GM21360 (cell line): ENCODE measurements at regions not wholly inside any gene's neighbourhood (a gene's known extent, or its start where the extent isn't known, plus 50 kb on each side); places are given as distances from the start of the nearest gene placed in this dataset.
"Not testable (repeated sequence)": the region's sequence is repeated elsewhere in the genome, so short reads cannot be mapped to it uniquely, and the experiment has no call there.

Experiments used
- ATAC-seq: cut with Tn5 transposase; IDR thresholded peaks from one replicate; pipeline ENCODE4 v1.9.1; 2021; ENCODE audit warnings: mild to moderate bottlenecking, moderate library complexity; ENCODE audit not compliant: unreplicated experiment

- no peak for ATAC-seq
Measured at GRCh38 chr15:70602834-70603560, 160.4 kb downstream of the UACA start.

DNA sequence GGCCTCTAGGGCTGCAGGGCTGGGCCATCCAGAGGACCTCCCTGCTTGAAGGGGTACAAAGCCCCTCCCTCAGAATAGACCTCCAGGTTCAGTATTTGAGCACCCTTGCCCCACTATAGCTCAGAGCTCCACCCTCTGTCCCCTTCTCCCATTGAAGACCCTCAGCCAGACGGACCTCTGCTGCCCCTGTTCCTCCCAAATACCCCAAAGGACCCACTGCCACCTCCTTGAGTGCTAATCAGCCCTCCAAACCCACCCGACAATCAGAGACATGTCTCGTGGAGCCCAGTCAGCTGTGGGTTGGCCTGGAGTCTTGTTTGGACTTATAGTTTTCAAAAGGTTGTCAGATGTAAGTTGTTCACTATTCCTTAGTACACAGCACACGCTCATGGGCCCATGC, 161.1 kb downstream of the UACA start:
- ATAC-seq = no peak

DNA sequence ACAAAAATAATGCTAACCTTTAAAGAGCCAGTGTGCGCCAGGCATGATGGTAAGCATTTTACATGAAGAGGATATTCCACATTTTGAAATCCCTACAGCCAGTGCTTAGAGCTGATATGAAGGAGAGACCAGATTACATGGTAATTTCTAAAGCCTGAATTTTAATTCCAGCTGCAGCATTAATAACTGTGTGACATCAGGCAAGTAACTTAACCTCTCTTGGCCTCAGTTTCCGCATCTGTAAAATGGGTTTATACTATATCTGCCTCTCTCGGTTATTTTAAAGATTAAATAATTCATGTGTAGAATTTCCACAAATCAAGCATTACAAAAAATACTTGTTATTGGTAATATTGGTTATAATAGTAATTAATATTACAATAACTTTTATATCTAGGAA, 165.4 kb downstream of the UACA start:
- ATAC-seq = no peak

DNA sequence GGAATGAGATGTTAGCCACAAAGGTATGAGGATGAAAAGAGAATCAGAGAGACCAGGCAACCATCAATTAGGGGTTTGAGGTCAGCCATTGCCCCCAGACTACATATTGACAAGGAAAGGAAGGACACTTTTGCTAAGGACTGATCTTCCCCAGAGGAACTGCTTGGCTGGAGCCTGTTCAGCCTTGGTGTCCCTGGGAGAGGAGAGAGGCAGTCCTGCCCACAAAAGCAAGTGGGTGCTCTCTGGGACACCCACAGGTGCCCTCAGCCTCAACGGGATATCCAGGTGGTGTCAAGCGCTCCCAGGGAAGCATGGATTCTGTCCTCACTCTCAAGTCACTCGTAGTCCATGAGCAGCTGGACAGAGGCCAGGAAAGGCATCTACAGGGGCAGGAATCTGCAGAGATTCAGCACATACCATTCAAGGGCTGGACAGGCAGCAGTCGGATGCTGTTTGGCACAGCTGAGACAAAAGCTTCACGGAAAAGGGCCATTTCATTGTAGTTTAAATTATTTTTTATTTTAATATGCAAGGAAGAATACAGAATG, 166.2 kb downstream of the UACA start:
- ATAC-seq = no peak

GRCh38 chr15:70596354-70597055, 166.9 kb downstream of the UACA start:
- no peak for ATAC-seq

DNA sequence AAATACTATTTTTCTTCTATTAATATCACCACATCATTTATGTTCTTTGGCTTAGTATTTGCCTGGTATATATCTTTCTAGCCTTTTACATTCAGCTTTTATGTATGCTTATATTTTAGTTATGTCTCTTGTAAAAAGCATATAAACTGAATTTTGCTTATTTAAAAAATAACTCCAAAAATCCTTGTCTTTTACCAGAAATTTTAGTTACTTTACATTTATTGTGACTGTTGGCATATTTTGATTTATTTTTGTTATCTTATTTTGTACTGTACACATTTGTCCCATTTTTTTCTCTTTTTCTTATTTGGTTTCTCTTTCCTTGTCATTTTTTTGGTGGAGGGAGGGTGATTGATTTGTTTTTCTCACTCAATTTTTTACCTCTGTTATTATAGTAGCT, 169.6 kb downstream of the UACA start:
- no peak for ATAC-seq

DNA sequence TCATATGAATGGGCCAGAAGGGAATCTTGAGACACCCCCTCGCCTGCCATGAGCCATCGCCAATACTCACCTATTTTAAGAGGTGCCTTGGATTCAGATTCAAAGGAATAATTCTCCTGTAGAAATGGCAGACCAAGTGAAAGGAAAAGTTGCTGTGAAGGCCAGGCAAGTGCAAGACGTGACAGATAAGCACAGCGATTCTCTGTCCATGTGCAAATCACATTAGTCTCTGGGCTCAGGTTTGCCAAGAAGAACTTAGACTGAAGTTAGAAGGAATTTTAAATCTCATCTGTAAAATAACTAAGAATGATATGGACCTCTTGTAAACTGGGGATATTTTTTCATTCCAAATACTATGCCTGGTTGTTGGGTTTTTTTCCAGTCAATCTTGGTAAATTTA, 173.6 kb downstream of the UACA start:
- ATAC-seq = no peak

GRCh38 chr15:70589221-70589620, 174.1 kb downstream of the UACA start:
- ATAC-seq = no peak

DNA sequence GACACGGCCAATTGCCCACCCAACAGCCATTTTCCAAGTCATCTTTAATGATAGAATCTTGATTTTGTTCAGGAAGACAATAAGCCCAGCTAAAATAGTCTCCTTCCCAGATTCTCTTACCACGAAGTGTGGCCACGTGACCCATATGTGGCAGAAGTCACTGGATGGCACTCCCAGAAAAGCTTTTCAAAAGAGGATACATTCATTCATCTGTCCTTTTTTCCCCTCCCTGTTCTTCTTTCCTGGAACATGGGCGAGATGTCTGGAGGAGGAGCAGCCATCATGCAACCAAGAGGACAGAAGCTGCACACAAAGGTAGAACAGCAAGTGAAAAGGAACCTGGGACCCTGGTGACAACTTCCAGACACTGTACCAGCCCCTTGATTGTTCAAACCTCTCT, 174.7 kb downstream of the UACA start:
- ATAC-seq = no peak

DNA sequence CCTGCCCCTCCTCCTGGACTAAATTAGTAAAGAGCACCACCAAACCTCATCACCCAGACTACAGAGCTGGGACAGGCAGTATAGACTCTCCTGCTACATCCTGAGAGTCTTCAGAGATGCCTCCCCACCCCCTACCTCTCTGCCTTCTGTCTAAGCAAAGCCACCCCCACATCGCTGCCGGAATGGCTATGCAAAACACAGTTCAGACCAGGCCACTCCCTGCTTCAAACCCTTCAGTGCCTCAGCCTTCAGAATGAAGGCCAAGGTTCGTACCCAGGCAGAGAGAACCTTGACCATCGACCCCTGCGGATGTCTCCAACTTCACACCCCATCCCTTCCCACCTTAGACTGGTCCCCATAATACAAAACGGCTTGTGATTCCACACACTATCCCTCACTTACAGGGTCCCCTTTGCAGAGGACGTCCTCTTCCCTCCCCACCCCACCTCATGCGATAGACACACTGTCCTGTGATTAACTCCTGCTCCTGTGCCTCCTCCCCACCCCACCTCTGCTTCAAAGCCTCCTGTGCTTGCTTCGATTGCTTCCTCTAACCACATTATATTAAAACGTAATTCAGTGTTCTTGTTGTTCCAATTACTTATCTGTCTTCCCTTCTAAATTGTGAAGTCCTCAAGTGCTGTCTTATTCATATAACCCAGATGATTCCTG, 175.3 kb downstream of the UACA start:
- no peak for ATAC-seq

GRCh38 chr15:70587012-70587634, 176.2 kb downstream of the UACA start:
- not testable (repeated sequence) for ATAC-seq

GRCh38 chr15:70586241-70586640, 177.1 kb downstream of the UACA start:
- no peak for ATAC-seq

DNA sequence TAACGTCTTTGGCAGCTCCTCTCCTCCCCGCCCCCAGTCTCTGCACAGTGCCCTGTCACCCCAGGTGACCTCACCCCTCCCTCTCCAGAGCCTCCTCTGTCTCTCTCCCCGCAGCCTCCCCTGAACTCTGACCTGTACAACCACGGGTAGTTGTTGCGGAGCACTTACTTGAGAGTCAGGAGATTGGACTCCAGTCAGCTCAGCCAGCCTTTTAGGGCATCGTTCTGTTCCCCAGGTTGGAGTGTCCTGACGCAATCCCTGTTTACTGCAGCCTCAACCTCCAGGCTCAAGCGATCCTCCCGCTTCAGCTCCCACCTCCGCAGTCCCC, 177.7 kb downstream of the UACA start:
- ATAC-seq = no peak

DNA sequence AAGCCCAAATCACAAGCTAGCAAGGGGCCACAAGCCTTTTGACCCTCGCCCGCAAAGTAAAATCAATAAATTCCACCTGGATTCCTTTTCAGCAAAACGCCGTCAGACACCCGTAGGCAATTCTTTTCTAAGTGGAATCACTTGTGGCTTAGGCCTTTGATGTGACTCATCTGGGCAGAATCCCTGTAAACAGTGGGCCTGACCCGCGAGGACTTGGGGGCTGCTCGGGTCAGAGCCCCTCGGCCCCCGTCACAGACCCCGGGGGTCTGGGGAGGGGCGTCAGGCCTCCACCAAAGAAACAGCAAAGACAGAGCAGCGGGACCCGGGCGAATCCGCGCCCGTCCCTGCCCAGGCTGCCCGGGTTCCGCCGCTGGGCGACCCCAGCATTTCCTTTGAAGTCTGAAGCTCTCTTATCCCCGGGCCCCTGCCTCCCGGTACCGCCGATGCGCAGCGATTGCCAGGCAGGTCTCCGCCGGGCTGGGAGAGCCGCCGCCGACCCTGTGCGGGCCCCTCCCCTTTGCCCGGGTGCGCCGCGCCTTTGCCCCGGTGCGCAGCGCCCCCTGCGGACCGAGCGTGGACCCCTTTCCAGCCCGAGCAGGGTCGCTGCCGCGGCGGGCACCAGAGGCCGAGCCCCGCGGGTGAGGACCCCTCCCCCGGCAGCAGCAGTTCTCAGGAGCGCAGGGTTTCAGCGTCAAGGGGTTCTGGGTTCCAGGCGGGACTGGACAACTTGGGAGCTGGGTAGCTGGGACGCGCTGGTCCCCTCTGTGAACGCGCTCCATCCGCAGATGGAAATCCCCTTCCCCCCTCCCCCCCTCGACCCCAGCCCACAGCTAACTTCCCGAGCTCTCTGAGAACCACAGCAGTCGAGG, 178.3 kb downstream of the UACA start:
- no peak for ATAC-seq

- ATAC-seq = no peak
Measured at GRCh38 chr15:70584441-70584837, 178.9 kb downstream of the UACA start.

DNA sequence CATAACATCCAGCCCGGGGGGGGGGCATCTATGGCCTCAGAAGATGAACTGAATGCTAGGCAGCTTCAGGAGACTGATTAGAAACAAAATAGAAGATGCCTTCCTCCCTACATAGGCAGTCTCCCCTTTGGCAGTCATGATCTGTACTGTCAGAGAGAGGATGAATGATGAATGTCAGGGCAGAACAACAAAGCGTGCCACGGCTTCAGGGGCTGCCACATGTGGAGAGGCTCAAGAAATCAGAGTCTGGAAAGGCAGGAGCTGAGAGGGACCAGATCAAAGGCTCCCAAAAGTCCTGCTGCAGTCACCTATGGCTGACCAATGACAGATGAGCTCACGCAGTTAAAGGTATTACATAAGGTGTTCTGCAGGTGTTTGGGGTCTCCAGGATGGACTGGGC, 180.4 kb downstream of the UACA start:
- ATAC-seq = no peak

DNA sequence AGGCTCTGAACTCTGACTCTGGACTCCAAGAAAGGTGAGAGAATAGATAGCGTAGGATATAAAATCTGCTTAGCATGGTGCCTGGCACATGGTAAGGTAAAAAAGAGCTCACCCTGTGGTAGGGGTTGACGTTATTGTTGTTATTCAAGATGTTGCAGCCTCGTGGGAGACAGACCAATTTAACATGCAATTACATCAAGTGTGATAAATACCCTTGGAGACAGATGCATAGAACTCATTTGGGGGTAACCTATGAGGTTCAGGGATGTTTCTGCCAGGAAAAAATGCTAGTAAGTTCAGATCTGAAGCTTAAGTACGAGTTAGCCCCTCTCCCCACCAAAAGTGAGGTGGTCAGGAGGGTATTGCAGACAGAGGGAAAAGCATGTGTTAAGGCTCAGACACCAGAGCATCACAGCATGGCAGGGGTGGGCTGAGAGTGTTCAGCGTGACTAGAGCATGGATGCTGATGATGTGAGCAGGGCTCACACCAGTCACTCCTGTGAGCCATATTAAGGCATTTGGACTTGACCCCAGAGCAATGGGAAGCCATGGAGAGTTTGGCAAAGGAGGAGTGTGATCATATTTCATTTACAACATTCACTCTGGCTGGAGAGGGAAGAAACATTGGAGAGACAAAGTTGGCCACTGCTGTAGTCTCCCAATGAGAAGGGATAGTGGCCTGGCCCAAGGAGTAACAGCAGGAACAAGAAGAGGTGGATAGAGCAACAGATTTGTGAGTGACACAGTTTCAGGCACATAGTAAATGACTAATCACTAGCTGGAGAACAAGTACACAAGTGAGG, 181.0 kb downstream of the UACA start:
- ATAC-seq = no peak

DNA sequence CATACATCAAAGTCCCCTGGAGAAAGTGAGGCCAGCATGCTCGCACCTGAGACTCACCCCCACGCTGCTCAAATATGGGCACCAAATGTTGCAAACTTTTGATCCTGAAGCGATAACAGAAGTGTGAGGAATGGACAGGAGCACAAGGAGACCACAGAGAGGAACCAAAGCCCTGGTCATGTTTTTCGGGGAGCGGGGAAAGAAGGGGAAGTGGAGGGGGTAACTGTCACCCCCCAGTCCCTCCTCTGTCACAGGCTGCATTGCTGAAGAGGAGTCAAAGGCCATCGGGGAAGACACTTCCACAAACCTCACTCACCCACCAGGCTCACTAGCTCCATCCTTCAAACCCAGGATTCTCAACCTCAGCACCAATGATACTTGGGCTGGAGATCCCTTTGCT, 182.4 kb downstream of the UACA start:
- no peak for ATAC-seq

- no peak for ATAC-seq
Measured at GRCh38 chr15:70580286-70580685, 183.1 kb downstream of the UACA start.

DNA sequence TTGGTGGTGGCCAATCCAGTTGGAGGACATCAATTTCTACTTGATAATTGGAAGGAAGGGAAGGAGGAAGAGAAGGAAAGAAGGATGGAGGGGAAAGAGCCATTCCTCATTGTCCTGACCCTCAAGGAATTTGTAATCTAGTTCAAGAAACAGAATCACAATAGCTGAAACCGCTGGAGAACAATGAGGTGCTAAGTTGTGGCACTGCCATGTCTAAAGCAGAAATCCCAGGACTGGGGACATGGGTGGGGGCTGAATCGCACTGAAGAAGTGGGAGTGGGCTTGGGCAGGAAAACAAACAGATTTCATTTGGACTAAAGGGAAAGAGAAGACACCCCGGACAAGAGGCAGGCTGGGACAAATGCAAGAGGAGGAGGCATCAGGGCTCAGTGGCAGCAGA, 183.6 kb downstream of the UACA start:
- no peak for ATAC-seq
